HT1080 (cell line): ENCODE measurements at regions not wholly inside any gene's neighbourhood (a gene's known extent, or its start where the extent isn't known, plus 50 kb on each side); places are given as distances from the start of the nearest gene placed in this dataset. TPM values are rescaled to one million over a fixed set of nuclear protein-coding genes. Genes with fewer than 3 reads are reported as not detected.
A peak's percentile ranks its signal among the peaks of the same experiment; 100 is the strongest.

Source experiments
- DNase-seq: peaks from one replicate; pipeline ENCODE4 v3.0.0-alpha.2; 2015; ENCODE audit warnings: low read depth
- small RNA-seq: library from RNA; depleted of rRNA; stranded (forward); fragments of <200 nt; gene quantifications from one replicate; pipeline ENCODE3, GENCODE V24; 2014

- peak; percentile 4 for DNase-seq
These were observed 50.9 kb upstream of the SEMA3D start for GRCh38 chr7:85237721-85238120.

Small RNA genes lying in the stretch of these regions (small RNA-seq; reads per million reads assigned to genes)
- gene DYNLL1P7: not detected
